HEK293 (cell line): ENCODE measurements at regions not wholly inside any gene's neighbourhood (a gene's known extent, or its start where the extent isn't known, plus 50 kb on each side); places are given as distances from the start of the nearest gene placed in this dataset.

Experiments
- CTCF ChIA-PET: fragments of 350-600 bp; formaldehyde crosslinking; extraction: SDS; loops from one replicate; lab custom pipeline; 2021; ENCODE audit warnings: antibody characterized with exemption; lab: Yijun Ruan, JAX
- POLR2A ChIA-PET: fragments of 300-600 bp; formaldehyde crosslinking; extraction: SDS; loops from one replicate; lab custom pipeline; 2020; ENCODE audit warnings: antibody characterized with exemption, inconsistent platforms; lab: Yijun Ruan, JAX
- H3K27ac ChIP-seq: fragments of 200-500 bp; sonication (Bioruptor generic); 2 replicates; pipeline ENCODE4 v1.5.1; 2014; ENCODE audit warnings: low read depth, low read length, control low read depth, inconsistent platforms; ENCODE audit errors: extremely low read depth
- H3K36me3 ChIP-seq, 2 experiments: fragments of 200-500 bp in 1 of 2; sonication (Bioruptor generic) in 1 of 2; 1 replicate in 1 of 2; 2 replicates in 1 of 2; pipeline ENCODE4 v1.5.1; 2014 to 2017; ENCODE audit warnings: inconsistent platforms in 2 of 2, low read length in 2 of 2; ENCODE audit not compliant: control insufficient read depth in 2 of 2, insufficient read depth in 1 of 2
- H3K4me1 ChIP-seq: fragments of 200-500 bp; sonication (Bioruptor generic); 2 replicates; pipeline ENCODE4 v1.5.1; 2014; ENCODE audit warnings: mild to moderate bottlenecking, low read length, inconsistent platforms; ENCODE audit not compliant: control insufficient read depth, insufficient read depth
- H3K4me3 ChIP-seq: 2 replicates; pipeline ENCODE4 v1.5.1; 2011; ENCODE audit warnings: low read depth, mild to moderate bottlenecking, control low read depth, low read length, moderate library complexity
- H3K9me3 ChIP-seq: fragments of 200-500 bp; sonication (Bioruptor generic); 2 replicates; pipeline ENCODE4 v1.5.1; 2014; ENCODE audit warnings: low read depth, low read length, inconsistent platforms; ENCODE audit not compliant: control insufficient read depth, insufficient read depth
- EGR2 ChIP-seq: fragments of 450-650 bp; formaldehyde crosslinking; IDR thresholded peaks from 2 replicates; pipeline ENCODE4 v1.5.1; 2016; ENCODE audit warnings: low read depth, missing biosample characterization, missing genetic modification characterization
- KLF9 ChIP-seq: fragments of 450-650 bp; formaldehyde crosslinking; IDR thresholded peaks from 2 replicates; pipeline ENCODE4 v1.5.1; 2016; ENCODE audit warnings: missing biosample characterization, missing genetic modification characterization, low read depth
- ZBTB21 ChIP-seq: fragments of 450-650 bp; formaldehyde crosslinking; IDR thresholded peaks from 2 replicates; pipeline ENCODE4 v1.5.1; 2017; ENCODE audit warnings: missing biosample characterization, missing genetic modification characterization
- ZBTB7A ChIP-seq: fragments of 450-650 bp; formaldehyde crosslinking; IDR thresholded peaks from 2 replicates; pipeline ENCODE4 v1.5.1; 2016; ENCODE audit warnings: low read depth, missing biosample characterization, missing genetic modification characterization
- ZFP37 ChIP-seq: fragments of 450-650 bp; formaldehyde crosslinking; IDR thresholded peaks from 2 replicates; pipeline ENCODE4 v1.5.1; 2016; ENCODE audit warnings: missing biosample characterization, missing genetic modification characterization
- ZNF112 ChIP-seq: fragments of 450-650 bp; formaldehyde crosslinking; IDR thresholded peaks from 2 replicates; pipeline ENCODE4 v1.5.0; 2017; ENCODE audit warnings: missing biosample characterization, missing genetic modification characterization
- ZNF138 ChIP-seq: fragments of 450-650 bp; formaldehyde crosslinking; IDR thresholded peaks from 2 replicates; pipeline ENCODE4 v1.5.1; 2016; ENCODE audit warnings: missing biosample characterization, missing genetic modification characterization, borderline replicate concordance
- ZNF169 ChIP-seq: fragments of 450-650 bp; formaldehyde crosslinking; IDR thresholded peaks from 2 replicates; pipeline ENCODE4 v1.5.1; 2016; ENCODE audit warnings: missing biosample characterization, missing genetic modification characterization
- ZNF184 ChIP-seq: fragments of 450-650 bp; IDR thresholded peaks from 2 replicates; pipeline ENCODE4 v1.5.1; 2018; ENCODE audit warnings: missing biosample characterization, mild to moderate bottlenecking, missing genetic modification characterization
- ZNF24 ChIP-seq: fragments of 450-650 bp; formaldehyde crosslinking; IDR thresholded peaks from 2 replicates; pipeline ENCODE4 v1.5.1; 2016; ENCODE audit warnings: missing biosample characterization, missing genetic modification characterization
- ZNF350 ChIP-seq: fragments of 450-650 bp; formaldehyde crosslinking; IDR thresholded peaks from 2 replicates; pipeline ENCODE4 v1.5.0; 2017; ENCODE audit warnings: missing biosample characterization, mild to moderate bottlenecking, missing genetic modification characterization
- ZNF529 ChIP-seq: fragments of 450-650 bp; formaldehyde crosslinking; IDR thresholded peaks from 2 replicates; pipeline ENCODE4 v1.5.1; 2017; ENCODE audit warnings: missing genetic modification characterization, missing biosample characterization; ENCODE audit not compliant: insufficient replicate concordance
- ZNF596 ChIP-seq: fragments of 450-650 bp; IDR thresholded peaks from 2 replicates; pipeline ENCODE4 v1.5.0; 2018; ENCODE audit warnings: missing biosample characterization, mild to moderate bottlenecking, missing genetic modification characterization, moderate library complexity
- ZNF610 ChIP-seq: fragments of 450-650 bp; formaldehyde crosslinking; IDR thresholded peaks from 2 replicates; pipeline ENCODE4 v1.5.1; 2016; ENCODE audit warnings: missing biosample characterization, missing genetic modification characterization, borderline replicate concordance
- ZNF639 ChIP-seq: fragments of 450-650 bp; formaldehyde crosslinking; IDR thresholded peaks from 2 replicates; pipeline ENCODE4 v1.5.1; 2016; ENCODE audit warnings: missing biosample characterization, missing genetic modification characterization
- ZNF645 ChIP-seq: fragments of 450-650 bp; formaldehyde crosslinking; IDR thresholded peaks from 2 replicates; pipeline ENCODE4; 2016; ENCODE audit warnings: missing biosample characterization, missing genetic modification characterization
- ZNF658 ChIP-seq: fragments of 450-650 bp; formaldehyde crosslinking; IDR thresholded peaks from 2 replicates; pipeline ENCODE4; 2016; ENCODE audit warnings: missing biosample characterization, missing genetic modification characterization
- ZNF777 ChIP-seq: fragments of 450-650 bp; formaldehyde crosslinking; IDR thresholded peaks from 2 replicates; pipeline ENCODE4 v1.5.1; 2017; ENCODE audit warnings: missing biosample characterization, missing genetic modification characterization, borderline replicate concordance
- ZNF837 ChIP-seq: fragments of 450-650 bp; formaldehyde crosslinking; IDR thresholded peaks from 2 replicates; pipeline ENCODE4 v1.5.1; 2016; ENCODE audit warnings: missing biosample characterization, missing genetic modification characterization
- ZSCAN5A ChIP-seq: fragments of 450-650 bp; formaldehyde crosslinking; IDR thresholded peaks from 2 replicates; pipeline ENCODE4 v1.5.1; 2016; ENCODE audit warnings: missing biosample characterization, missing genetic modification characterization
- TF ChIP-seq, protein P1 (sequence below): sonication (generic); formaldehyde crosslinking; IDR thresholded peaks from 2 replicates; pipeline ENCODE4 v1.8.1; 2022; ENCODE audit warnings: mild to moderate bottlenecking, moderate library complexity, missing genetic modification reagents
- TF ChIP-seq, protein P2 (sequence below): fragments of 450-650 bp; formaldehyde crosslinking; IDR thresholded peaks from 2 replicates; pipeline ENCODE4 v1.5.1; 2016; ENCODE audit warnings: missing biosample characterization, missing genetic modification characterization, borderline replicate concordance

DNA sequence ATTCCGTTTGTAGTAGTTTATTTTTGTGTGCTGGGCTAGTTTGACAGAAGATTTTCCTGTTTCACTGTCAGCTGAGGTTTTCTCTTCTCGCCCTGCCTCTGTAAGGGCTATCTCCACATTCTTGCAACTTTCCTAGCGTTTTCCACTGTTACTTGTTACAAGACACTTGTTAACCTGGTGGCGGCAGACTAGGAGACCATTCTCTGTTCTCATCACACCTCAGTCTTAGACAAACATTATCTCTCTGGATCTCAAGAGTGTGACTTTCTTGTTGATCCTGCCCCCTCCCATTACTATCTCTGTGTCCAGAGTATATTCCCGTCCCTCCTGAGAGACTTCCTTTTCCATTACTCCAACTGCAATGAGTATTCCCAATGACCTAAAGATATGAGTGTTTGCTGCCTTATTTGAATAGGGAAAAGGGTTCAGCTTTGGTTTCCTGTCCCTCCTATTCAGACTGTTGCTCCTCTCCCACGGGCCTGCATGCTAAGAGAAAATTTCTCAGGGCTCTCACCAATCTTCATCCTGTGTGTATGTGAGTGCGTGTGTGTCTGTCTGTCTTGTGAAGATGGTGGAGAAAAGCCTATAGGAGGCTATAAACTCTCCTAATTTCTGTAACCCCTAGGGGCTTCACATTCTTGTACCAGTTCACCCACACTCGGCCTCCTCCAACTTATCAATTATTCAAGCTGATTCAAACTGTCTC is 722.4 kb upstream of the POT1 start:
- ChIA-PET CTCF (no interaction called here), POLR2A (no interaction called here)
- no peaks in the 10 kb centered on the region for H3K4me1 ChIP-seq
- no peak overlapping the region for H3K27ac ChIP-seq
- TF ChIP-seq KLF9 (tag by site-specific recombination) (no peak), ZSCAN5A (tag by site-specific recombination) (no peak), ZNF350 (tag by site-specific recombination) (no peak), ZBTB21 (tag by site-specific recombination) (no peak)
- TF ChIP-seq, protein P1, sequence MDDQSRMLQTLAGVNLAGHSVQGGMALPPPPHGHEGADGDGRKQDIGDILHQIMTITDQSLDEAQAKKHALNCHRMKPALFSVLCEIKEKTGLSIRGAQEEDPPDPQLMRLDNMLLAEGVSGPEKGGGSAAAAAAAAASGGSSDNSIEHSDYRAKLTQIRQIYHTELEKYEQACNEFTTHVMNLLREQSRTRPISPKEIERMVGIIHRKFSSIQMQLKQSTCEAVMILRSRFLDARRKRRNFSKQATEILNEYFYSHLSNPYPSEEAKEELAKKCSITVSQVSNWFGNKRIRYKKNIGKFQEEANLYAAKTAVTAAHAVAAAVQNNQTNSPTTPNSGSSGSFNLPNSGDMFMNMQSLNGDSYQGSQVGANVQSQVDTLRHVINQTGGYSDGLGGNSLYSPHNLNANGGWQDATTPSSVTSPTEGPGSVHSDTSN (CRISPR knock-in tag), result no peak
- no peaks in the 10 kb centered on the region for H3K36me3 ChIP-seq
- no peak overlapping the region for H3K4me3 ChIP-seq
- no peaks in the 10 kb centered on the region for H3K9me3 ChIP-seq

DNA sequence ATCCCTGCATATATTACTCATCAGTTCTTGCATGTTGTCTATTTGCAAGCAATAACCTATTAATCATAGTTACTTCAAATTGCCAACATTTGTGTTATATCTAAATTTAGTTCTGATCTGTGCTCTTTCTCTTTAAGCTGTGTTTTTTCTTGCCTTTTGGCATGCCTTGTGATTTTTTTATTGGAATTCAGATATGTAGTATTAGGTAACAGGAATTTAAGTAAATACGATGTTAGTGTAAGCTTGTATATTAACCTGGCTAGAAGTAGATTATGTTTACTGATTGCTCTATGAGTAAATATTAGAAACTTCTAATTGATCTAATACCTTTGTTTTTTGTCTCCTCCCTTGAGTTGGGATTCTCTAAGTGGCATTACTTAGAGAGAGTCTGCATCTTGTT is 718.9 kb upstream of the POT1 start:
- CTCF ChIA-PET, result no interaction called here
- Histone ChIP-seq H3K36me3 (no peaks in the 10 kb centered on the region), H3K27ac (no peak overlapping the region), H3K4me1 (no peaks in the 10 kb centered on the region), H3K9me3 (no peaks in the 10 kb centered on the region), H3K4me3 (no peak overlapping the region)
- POLR2A ChIA-PET, result no interaction called here
- TF ChIP-seq ZNF169 (tag by site-specific recombination) (no peak), ZNF658 (tag by site-specific recombination) (no peak), ZBTB7A (tag by site-specific recombination) (no peak)

- no peaks in the 10 kb centered on the region for H3K9me3 ChIP-seq
- H3K4me3 ChIP-seq, result no peak overlapping the region
- no peaks in the 10 kb centered on the region for H3K36me3 ChIP-seq
- TF ChIP-seq EGR2 (no peak), ZNF777 (tag by site-specific recombination) (no peak), ZNF837 (tag by site-specific recombination) (no peak), ZNF112 (no peak), ZNF138 (tag by site-specific recombination) (no peak), ZNF596 (tag by site-specific recombination) (no peak), ZNF184 (no peak), ZFP37 (tag by site-specific recombination) (no peak), ZNF24 (tag by site-specific recombination) (no peak), ZNF645 (tag by site-specific recombination) (no peak), ZNF610 (tag by site-specific recombination) (no peak), ZNF639 (tag by site-specific recombination) (no peak), ZNF529 (tag by site-specific recombination) (no peak)
- TF ChIP-seq, protein P2, sequence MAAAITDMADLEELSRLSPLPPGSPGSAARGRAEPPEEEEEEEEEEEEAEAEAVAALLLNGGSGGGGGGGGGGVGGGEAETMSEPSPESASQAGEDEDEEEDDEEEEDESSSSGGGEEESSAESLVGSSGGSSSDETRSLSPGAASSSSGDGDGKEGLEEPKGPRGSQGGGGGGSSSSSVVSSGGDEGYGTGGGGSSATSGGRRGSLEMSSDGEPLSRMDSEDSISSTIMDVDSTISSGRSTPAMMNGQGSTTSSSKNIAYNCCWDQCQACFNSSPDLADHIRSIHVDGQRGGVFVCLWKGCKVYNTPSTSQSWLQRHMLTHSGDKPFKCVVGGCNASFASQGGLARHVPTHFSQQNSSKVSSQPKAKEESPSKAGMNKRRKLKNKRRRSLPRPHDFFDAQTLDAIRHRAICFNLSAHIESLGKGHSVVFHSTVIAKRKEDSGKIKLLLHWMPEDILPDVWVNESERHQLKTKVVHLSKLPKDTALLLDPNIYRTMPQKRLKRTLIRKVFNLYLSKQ (tag by site-specific recombination), result no peak
- TF ChIP-seq, all 188 proteins: peak for 0
- ChIA-PET CTCF (no interaction called here), POLR2A (no interaction called here)
- no peak overlapping the region for H3K27ac ChIP-seq
- H3K4me1 ChIP-seq, result no peaks in the 10 kb centered on the region
Measured at GRCh38 chr7:125645770-125646169, 716.1 kb upstream of the POT1 start.
